ENCODE measurements at regions not wholly inside any gene's neighbourhood (a gene's known extent, or its start where the extent isn't known, plus 50 kb on each side); places are given as distances from the start of the nearest gene placed in this dataset.

DNA sequence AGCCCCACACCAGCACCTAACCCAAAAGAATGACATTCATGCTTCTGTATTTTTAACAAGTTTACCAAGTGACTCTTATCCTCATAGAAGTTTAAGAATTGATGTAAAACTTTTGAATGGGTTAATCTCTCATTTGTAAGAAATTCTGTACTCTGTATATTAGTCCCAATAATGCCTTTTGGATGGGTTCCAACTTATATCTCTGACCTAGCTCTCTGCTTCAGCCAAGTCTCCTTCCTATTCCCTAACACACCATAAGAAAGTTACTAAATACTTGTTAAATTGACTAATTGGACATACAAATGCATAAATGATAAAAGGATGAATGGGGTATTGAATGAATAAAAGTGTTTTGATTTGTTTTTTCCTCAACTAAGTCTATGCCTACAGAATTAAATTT lies 557.3 kb downstream of the TMTC2 start:
- TF ChIP-seq, protein P1, sequence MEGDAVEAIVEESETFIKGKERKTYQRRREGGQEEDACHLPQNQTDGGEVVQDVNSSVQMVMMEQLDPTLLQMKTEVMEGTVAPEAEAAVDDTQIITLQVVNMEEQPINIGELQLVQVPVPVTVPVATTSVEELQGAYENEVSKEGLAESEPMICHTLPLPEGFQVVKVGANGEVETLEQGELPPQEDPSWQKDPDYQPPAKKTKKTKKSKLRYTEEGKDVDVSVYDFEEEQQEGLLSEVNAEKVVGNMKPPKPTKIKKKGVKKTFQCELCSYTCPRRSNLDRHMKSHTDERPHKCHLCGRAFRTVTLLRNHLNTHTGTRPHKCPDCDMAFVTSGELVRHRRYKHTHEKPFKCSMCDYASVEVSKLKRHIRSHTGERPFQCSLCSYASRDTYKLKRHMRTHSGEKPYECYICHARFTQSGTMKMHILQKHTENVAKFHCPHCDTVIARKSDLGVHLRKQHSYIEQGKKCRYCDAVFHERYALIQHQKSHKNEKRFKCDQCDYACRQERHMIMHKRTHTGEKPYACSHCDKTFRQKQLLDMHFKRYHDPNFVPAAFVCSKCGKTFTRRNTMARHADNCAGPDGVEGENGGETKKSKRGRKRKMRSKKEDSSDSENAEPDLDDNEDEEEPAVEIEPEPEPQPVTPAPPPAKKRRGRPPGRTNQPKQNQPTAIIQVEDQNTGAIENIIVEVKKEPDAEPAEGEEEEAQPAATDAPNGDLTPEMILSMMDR (IDR thresholded peaks at IDR 0.05), result no peak
- no peak for TF ChIP-seq POLR2A (IDR thresholded peaks at IDR 0.05)
